ENCODE measurements at regions not wholly inside any gene's neighbourhood (a gene's known extent, or its start where the extent isn't known, plus 50 kb on each side); places are given as distances from the start of the nearest gene placed in this dataset.

GRCh38 chr20:55540486-55540885 is 464.8 kb downstream of the CBLN4 start:
- H3K27ac ChIP-seq: no peak overlapping the region
- no peak for TF ChIP-seq CTCF (conservative IDR thresholded peaks at IDR 0.05)

GRCh38 chr20:55540013-55540412 is 465.3 kb downstream of the CBLN4 start:
- no peak overlapping the region for H3K27ac ChIP-seq
- no peak for TF ChIP-seq CTCF (conservative IDR thresholded peaks at IDR 0.05)

GRCh38 chr20:55538261-55538908 is 466.9 kb downstream of the CBLN4 start:
- no peak overlapping the region for H3K27ac ChIP-seq
- no peak for TF ChIP-seq CTCF (conservative IDR thresholded peaks at IDR 0.05)

- no peak overlapping the region for H3K27ac ChIP-seq
- TF ChIP-seq CTCF (conservative IDR thresholded peaks at IDR 0.05): no peak
These were observed 470.0 kb downstream of the CBLN4 start for GRCh38 chr20:55535366-55535765.

- H3K27ac ChIP-seq: no peak overlapping the region
- no peak for TF ChIP-seq CTCF (conservative IDR thresholded peaks at IDR 0.05)
These were observed 471.7 kb downstream of the CBLN4 start for GRCh38 chr20:55533632-55534031.

GRCh38 chr20:55530763-55531162 is 474.6 kb downstream of the CBLN4 start:
- no peak overlapping the region for H3K27ac ChIP-seq
- no peak for TF ChIP-seq CTCF (conservative IDR thresholded peaks at IDR 0.05)

- no peak overlapping the region for H3K27ac ChIP-seq
- TF ChIP-seq CTCF (conservative IDR thresholded peaks at IDR 0.05): no peak
These were observed 476.8 kb downstream of the CBLN4 start for GRCh38 chr20:55528482-55528881.
